ENCODE measurements at regions not wholly inside any gene's neighbourhood (a gene's known extent, or its start where the extent isn't known, plus 50 kb on each side); places are given as distances from the start of the nearest gene placed in this dataset.

GRCh38 chr11:70866834-70867233 lies 385.5 kb downstream of the SHANK2 start:
- TF ChIP-seq CTCF (IDR thresholded peaks at IDR 0.05; ENCODE audit: poor library complexity) (no peak), EZH2 (IDR thresholded peaks at IDR 0.05; ENCODE audit: borderline replicate concordance) (no peak), EZH2phosphoT487 (IDR thresholded peaks at IDR 0.05; ENCODE audit: low read depth, severe bottlenecking, unreplicated experiment) (no peak)
